Adrenal gland (tissue), 9 donors: ENCODE measurements at regions not wholly inside any gene's neighbourhood (a gene's known extent, or its start where the extent isn't known, plus 50 kb on each side); places are given as distances from the start of the nearest gene placed in this dataset.

Experiments used
- DNase-seq, 7 donors: peaks; one replicate each; pipeline ENCODE4 v3.0.0-alpha.2; 2019 to 2020
- H3K27ac ChIP-seq, 5 donors: fragments of 200-600 bp; sonication (generic) in 4 of 5; 1 replicate in 3 of 5; 2 replicates in 2 of 5; pipeline versions ENCODE4 v1.5.1 to v1.8.0; 2016 to 2020; ENCODE audit warnings: mild to moderate bottlenecking in 1 of 5
- H3K27me3 ChIP-seq: fragments of 200-600 bp; 2 replicates; pipeline ENCODE4 v1.8.0; 2021
- H3K36me3 ChIP-seq, 2 donors: fragments of 200-600 bp; replicated peaks in 1 of 2; 1 replicate in 1 of 2; 2 replicates in 1 of 2; pipeline versions ENCODE4 v1.5.1 to v1.8.0; 2018 to 2022
- H3K4me1 ChIP-seq, 2 donors: fragments of 200-600 bp; replicated peaks in 1 of 2; 1 replicate in 1 of 2; 2 replicates in 1 of 2; pipeline versions ENCODE4 v1.5.1 to v1.8.0; 2018 to 2021
- H3K4me3 ChIP-seq, 4 donors: fragments of 200-600 bp; sonication (generic) in 3 of 4; one replicate each; pipeline ENCODE4 v1.5.1; 2016 to 2018
- H3K9me3 ChIP-seq, 3 donors: fragments of 200-600 bp; sonication (generic) in 1 of 3; replicated peaks in 1 of 3; 1 replicate in 2 of 3; 2 replicates in 1 of 3; pipeline versions ENCODE4 v1.5.1 to v1.8.0; 2016 to 2021
- POLR2A ChIP-seq, 2 donors: fragments of 450-650 bp; IDR thresholded peaks; one replicate each; pipeline ENCODE4 v1.6.1; 2017; ENCODE audit warnings: antibody characterized with exemption in 2 of 2, mild to moderate bottlenecking in 2 of 2, moderate library complexity in 1 of 2
- WGBS, 4 donors: extraction: QIAGEN DNeasy Blood & Tissue Kit in 2 of 4; methylation state at CpG; one replicate each; pipeline versions ENCODE4 v1.1.5 to v1.1.7; 2013 to 2017; 5-methylcytosine and 5-hydroxymethylcytosine counted together
- intact Hi-C, 2 donors: fragments of 100-400 bp; cut with DNase I; formaldehyde crosslinking; loops; one replicate each; pipeline versions ENCODE4 v1.14.1 to v1.15.0; 2022 to 2023
- TF ChIP-seq, protein P1 (sequence below), 6 experiments: fragments of 450-650 bp in 4 of 6; fragments of 200-600 bp in 2 of 6; sonication (generic) in 1 of 6; IDR thresholded peaks; 1 replicate in 5 of 6; 2 replicates in 1 of 6; pipeline versions ENCODE4 v1.5.1 to v1.8.0; 2016 to 2021; ENCODE audit warnings: antibody characterized with exemption in 6 of 6, mild to moderate bottlenecking in 2 of 6, moderate library complexity in 1 of 6
- donor health status: healthy with polysubstance abuse.
- donor health status: Bipolar disorder and iron deficiency.
- donor health status: DM: yes; HTN: yes; CAD: no.
- donor health status: DM: no; HTN: no; CAD: no.
- donor health status: DM: no; HTN: no; CAD: no.

DNA sequence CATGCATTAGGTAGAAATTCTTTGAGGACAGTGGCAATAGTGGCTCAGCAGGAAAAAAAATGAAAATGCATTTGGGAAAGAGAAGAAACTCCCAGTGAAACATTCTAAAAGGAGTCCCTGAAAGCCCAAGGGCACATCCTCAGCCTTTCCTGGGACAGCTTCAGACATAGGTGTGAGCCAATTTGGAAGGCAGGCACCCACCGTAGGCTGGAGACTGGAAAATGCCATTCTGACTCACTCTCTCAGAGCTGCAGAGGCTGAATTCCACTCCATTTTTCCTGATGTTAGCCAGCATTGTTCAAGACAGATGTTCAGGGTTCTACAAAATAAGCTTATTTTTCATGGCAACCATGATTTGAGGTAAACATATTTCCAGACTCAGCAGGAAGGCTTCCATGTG, 379.0 kb upstream of the FZD8 start:
- WGBS, 4 donors: 0 to 22% (median 0%) methylated on average over 1 of the region's 1 CpG
- TF ChIP-seq POLR2A (IDR thresholded peaks at IDR 0.05): no peak
- TF ChIP-seq, protein P1, sequence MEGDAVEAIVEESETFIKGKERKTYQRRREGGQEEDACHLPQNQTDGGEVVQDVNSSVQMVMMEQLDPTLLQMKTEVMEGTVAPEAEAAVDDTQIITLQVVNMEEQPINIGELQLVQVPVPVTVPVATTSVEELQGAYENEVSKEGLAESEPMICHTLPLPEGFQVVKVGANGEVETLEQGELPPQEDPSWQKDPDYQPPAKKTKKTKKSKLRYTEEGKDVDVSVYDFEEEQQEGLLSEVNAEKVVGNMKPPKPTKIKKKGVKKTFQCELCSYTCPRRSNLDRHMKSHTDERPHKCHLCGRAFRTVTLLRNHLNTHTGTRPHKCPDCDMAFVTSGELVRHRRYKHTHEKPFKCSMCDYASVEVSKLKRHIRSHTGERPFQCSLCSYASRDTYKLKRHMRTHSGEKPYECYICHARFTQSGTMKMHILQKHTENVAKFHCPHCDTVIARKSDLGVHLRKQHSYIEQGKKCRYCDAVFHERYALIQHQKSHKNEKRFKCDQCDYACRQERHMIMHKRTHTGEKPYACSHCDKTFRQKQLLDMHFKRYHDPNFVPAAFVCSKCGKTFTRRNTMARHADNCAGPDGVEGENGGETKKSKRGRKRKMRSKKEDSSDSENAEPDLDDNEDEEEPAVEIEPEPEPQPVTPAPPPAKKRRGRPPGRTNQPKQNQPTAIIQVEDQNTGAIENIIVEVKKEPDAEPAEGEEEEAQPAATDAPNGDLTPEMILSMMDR (IDR thresholded peaks at IDR 0.05): no peak

DNA sequence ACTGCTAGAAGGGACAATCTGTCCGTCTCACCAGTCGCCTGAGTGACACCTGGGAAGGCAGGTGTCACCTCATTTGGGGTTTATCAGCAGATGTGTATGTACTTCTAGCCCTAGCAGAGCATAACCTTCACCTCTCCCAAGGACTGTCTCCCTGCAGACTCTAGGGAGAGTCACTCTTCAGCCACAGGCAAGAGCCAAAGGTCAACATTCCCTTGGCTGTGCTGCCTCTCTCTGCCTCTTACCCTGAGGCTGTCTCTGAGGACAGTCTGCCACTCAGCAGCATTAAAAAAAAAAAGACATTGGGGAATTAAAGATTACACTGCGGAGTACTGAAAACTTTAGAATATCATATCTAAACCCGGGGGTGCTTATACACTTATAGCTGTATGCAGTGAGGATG, 377.7 kb upstream of the FZD8 start:
- WGBS, 4 donors: 94 to 98% (median 95%) methylated on average over 4 of the region's 4 CpGs
- Histone ChIP-seq H3K4me1 (no peaks in the 10 kb centered on the region), H3K36me3 (no peaks in the 10 kb centered on the region), H3K4me3 (no peak overlapping the region), H3K27ac (no peak overlapping the region), H3K9me3 (no peaks in the 10 kb centered on the region), H3K27me3 (no peaks in the 10 kb centered on the region)
- TF ChIP-seq, protein P1 (IDR thresholded peaks at IDR 0.05): no peak
- intact Hi-C loops: no loop called here
- no peak for DNase-seq

More for the DNA sequence above, 379.0 kb upstream of the FZD8 start:
- no peaks in the 10 kb centered on the region for H3K27me3 ChIP-seq
- no peak overlapping the region for H3K4me3 ChIP-seq
- no peak overlapping the region for H3K27ac ChIP-seq
- intact Hi-C loops: no loop called here
- no peak for DNase-seq
- no peaks in the 10 kb centered on the region for H3K4me1 ChIP-seq
- H3K9me3 ChIP-seq: no peaks in the 10 kb centered on the region
- no peaks in the 10 kb centered on the region for H3K36me3 ChIP-seq

DNA sequence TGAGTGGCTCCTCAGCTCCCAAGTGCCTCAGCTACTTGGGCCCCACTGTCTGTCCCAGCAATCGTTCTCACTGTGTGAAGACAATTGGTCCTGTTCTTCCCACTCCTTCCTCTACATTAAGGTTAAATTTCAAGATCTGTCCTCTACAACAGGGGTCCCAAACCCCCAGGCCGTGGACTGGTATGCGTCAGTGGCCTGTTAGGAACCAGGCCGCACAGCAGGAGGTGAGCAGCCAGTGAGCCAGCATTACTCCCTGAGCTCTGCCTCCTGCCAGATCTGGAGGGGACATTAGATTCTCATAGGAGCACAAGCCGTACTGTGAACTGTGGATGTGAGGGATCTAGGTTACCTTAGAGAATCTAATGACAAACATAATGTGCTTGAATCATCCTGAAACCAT, 376.9 kb upstream of the FZD8 start:
- WGBS, 4 donors: 83 to 93% (median 88%) methylated on average over 5 of the region's 5 CpGs
- intact Hi-C loops: no loop called here
- no peak overlapping the region for H3K4me3 ChIP-seq
- H3K36me3 ChIP-seq: no peaks in the 10 kb centered on the region
- H3K9me3 ChIP-seq: no peaks in the 10 kb centered on the region
- no peak overlapping the region for H3K27ac ChIP-seq
- no peaks in the 10 kb centered on the region for H3K27me3 ChIP-seq
- no peak for DNase-seq
- no peaks in the 10 kb centered on the region for H3K4me1 ChIP-seq
- TF ChIP-seq POLR2A (IDR thresholded peaks at IDR 0.05): no peak
- TF ChIP-seq, protein P1 (IDR thresholded peaks at IDR 0.05): no peak

DNA sequence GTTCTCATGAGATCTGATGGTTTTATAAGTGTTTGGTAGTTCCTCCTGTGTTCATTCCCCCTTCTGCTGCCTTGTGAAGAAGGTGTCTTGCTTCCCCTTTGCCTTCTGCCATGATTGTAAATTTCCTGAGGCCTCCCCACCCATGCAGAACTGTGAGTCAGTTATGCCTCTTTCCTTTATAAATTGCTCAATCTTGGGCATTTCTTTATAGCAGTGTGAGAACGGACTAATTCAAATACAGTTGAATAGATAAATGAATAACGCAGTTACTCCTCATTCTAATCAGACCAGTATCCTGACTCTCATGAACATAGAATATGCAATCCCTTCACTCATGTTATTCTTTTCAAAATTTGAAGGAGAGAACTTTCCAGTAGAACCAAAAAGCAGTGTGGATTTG, 375.0 kb upstream of the FZD8 start:
- no peaks in the 10 kb centered on the region for H3K4me1 ChIP-seq
- H3K36me3 ChIP-seq: no peaks in the 10 kb centered on the region
- no peak for TF ChIP-seq POLR2A (IDR thresholded peaks at IDR 0.05)
- TF ChIP-seq, protein P1 (IDR thresholded peaks at IDR 0.05): no peak
- H3K27ac ChIP-seq: no peak overlapping the region
- H3K9me3 ChIP-seq: no peaks in the 10 kb centered on the region
- DNase-seq: no peak
- WGBS, 4 donors: 88 to 96% (median 92%) methylated on average over 2 of the region's 2 CpGs
- intact Hi-C loops: no loop called here
- H3K4me3 ChIP-seq: no peak overlapping the region
- H3K27me3 ChIP-seq: no peaks in the 10 kb centered on the region
